Activated T-cell treated with anti-CD3 and anti-CD28 coated beads for 1 hour (primary cell): ENCODE measurements at regions not wholly inside any gene's neighbourhood (a gene's known extent, or its start where the extent isn't known, plus 50 kb on each side); places are given as distances from the start of the nearest gene placed in this dataset.

Source experiments
- DNase-seq: peaks from one replicate; pipeline ENCODE4 v3.0.0-alpha.2; 2020; ENCODE audit warnings: low read depth

DNA sequence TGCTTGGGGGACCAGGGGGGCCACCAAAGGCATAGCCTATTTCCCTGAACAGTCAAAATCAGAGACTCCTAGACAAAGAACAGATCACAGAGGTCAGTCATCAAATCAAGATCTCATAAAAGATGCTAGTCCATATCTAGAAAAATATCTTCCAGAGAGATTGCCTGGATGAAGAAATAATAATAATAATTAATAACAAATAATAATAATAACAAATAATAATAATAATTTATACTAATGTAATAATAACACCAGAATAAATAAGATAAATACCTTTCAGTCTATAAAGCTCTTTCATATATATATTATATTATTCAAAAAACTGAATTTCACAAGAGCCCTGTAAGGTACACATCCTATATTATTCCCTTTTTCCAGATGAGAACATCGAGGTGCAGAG lies 129.6 kb downstream of the PAX1 start:
- no peak for DNase-seq

DNA sequence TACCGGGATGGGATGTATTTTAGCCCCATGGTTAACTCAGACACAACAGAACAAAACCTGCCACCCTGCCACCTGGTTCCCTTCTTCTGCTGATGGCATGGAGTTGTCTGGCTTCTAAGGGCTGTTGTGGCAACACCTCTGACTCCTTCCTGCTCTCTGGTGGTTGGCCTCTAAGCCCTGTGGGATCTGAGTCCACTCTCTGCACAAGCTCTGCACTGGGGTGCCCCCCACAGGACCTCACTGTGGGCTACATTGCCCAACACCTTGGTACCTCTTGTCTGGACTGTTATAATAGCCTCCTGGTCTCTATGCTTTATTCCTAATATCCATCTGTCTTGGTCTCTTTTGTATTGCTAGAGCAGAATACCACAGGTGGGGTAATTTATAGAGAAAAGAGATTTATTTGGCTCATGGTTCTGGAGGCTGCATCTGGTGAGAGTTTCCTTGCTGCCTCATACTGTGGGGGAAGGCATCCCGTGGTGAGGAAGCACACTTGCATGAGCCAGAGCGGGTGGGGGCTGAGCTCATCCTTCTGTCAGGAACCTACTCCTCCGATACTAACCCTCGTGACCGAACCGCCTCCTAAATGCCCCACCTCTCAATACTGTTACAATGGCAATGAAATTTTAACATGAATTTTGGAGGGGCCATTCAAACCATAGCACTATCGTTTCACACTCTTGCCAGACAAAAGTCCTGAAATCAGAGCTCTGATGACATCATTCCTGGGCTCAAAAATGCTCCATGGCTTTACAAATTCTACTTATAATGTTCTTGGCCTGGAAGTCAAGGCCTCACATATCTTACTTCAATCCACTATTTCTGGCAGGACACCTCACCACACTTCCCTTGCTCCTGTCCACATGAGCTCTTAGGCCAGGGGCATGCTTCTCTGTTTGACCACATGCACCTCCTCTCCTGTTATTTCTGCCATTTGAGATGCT lies 127.2 kb downstream of the PAX1 start:
- DNase-seq, result no peak

DNA sequence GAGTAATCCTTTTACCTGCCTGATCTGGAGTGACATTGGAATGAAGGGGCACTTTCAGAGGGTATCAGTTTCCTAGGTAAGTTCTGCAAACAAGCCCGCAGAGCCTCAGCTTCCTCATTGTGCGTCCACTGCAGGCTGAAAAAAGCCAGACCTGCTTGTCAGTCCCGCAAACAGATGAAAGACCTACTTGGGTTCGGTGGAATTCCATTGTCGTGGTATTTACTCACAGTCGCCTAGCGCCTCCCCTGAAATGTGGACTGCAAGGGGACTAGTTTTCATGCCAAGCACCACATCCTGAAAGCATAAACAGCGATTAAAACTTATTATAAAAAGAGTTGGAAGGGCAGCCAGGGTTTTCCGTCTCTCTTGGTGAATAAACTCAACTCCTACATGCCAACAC lies 121.5 kb downstream of the PAX1 start:
- no peak for DNase-seq

DNA sequence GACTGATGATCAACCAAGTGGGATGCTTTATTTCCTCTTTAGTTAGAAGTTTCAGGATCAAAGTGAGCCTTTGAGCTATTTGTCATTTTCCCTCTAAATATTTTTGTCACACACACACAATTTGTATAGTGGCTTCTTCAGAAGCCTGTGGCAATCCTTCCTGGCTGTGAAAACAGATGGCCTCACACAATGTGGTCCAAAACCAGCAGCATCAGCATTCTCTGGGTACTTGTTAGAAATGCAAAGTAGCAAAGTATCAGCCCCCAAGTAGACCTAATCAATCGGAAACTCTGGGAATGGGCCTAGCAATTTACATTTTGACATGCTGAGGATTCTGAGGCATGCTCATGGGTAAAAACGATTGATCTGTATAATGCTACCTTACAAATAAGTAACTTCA lies 115.9 kb downstream of the PAX1 start:
- no peak for DNase-seq

DNA sequence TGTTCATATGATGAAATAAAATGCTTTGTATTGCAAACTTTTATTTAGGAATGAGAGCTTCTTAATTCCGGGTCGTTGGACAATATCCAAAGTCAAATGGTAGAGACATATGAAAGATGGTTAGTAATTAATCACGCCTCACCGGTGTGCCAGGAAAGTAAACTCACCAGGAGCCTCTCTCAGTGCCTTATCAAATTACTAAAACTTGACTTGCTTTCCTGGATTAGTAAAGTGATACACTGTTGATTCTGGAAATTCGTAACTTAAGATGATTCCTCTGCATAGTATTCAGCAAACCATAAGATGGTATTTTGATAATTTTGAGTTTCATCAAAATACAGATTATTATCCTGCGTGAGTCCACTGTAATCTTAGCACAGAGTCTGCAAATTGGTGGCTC lies 115.2 kb downstream of the PAX1 start:
- DNase-seq, result no peak

DNA sequence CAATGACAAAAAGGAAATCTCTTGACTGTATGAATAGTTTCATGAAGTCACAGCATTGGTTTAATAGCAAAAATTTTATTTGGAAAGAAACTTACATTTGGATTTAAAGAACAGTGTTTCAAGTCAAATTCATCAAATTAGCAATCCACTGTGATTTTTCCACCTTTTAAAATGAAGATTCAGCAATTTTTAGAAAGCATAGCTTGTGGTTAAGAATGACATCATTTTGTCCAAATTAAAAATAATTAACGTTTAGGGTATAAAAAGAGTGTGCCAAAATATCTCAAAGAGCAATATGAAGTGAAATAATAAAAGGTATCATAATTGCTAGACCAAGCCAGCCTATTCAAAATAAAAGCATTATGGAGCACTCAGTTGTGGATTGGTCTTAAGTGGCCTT lies 114.6 kb downstream of the PAX1 start:
- no peak for DNase-seq

DNA sequence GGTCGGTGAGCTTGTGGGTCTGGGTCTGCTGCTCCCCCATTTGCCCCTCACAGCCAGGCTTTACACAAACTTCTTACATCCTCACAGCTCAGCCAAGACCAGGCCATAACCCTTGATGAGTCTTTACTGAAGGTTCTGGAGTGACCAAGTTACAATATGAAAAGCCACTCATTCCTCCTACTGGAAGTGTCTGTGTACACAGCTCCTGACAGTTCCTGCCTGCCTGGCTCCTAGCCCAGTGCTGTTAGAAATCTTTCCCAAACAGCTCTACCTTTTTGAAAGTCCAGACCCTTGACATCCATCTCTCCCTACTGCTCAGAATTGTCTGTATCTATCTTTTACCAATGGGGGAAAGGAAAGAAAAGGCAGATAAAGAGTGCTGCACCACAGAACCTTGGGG lies 106.9 kb downstream of the PAX1 start:
- no peak for DNase-seq

DNA sequence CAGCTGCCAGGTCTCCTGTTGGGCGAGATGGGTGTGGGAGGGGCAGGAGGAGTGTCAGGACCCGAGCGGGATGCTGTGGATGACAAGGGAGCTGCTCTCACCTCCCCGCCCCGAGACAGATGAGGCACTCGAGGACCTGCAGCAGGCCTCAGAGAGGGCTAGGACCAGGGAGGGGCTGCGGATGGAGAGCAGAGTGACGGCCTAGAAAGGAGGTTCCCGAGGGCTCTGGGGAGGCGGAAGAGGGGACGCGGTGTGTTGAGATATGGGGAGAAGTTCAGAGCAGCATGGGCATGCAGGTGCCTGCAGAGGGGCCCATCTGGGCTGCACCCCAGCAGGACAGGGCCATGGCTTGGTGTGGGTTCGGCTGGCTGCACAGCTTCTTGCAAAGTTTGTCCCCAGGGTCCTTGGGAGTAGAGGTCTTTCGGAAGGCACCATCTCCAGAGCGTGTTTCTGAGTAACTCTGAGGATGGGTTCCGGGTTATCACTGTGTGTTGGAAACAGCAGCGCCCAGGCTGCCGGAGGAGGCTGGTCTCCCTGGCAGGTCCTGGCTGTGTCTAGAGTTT lies 104.6 kb downstream of the PAX1 start:
- DNase-seq, result no peak

DNA sequence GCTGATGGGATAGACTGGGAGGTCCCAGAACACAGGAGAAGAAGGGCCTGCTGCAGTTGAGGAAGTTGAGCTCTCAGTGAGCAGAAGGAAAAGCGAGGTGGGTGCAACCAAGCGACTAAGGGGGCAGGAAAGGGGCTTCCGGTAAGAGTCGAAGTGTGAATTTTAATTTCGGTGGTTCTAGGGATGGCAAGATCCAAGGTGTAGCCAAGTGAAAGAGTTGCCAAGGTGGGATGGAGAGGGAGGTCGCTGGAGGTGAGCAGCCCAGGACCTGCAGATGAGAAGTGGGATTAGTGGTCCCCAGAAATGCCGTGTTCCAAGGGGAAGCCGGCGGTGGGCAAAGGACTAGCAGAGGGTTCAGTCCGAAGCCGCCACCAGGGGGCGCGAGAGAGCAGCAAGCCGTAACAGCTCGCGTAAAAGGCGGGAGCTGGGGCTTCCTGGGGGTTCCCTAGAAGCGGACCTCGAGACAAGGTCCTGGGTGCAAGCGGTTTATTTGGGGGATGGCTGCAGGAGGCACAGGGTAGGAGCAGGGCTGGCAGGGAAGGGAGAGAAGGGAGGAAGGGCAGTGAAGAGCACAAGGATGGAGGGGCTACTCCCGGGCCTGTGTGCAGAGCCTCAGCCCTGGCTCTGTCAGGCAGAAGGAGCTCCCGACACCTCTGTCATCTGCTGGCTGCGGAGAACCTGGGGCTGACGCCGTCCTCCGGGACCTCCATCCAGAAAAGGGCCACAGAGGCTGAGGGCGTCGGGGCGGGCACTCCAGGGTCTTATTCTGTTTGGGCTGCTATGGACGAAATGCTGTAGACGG lies 103.6 kb downstream of the PAX1 start:
- peak; percentile 23 for DNase-seq

DNA sequence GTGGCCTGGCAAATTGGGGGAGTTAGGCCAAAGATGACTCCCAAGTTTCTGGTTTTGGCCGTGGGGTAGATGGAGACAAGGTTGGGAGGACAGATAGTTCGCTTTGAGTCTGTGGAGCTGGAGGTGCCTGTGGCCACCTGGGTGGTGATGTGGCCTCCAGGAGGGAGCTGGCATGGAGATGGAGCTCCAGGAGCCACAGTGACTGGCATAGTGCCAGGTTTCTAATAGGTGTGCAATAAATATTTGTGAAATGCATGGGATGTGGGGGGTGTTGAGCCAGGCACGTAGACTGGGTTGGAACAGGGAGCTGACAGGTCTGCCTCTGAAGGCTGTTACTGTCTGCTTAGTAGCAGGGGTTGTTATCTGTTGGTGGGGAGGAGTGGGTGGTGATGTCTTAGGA lies 102.7 kb downstream of the PAX1 start:
- DNase-seq, result no peak

DNA sequence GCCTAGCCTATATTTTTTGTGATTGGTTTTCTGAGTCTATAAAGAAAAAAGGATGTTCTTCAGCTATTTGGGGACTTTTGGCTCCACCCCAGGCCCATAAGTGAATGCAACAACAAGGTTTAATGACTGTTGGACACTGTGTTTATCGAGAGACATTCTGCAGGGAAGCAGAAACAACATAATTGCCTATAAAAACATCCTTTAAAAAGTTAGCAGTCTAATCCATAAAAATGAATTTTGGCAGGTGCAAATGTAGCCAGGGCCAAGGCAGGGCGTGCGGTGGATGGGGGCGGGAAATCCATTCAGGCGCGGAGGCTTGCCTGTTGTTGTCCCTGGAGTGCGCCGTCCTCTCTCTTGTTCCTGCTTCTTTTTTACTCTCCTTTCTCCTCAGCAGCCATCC lies 99.3 kb downstream of the PAX1 start:
- no peak for DNase-seq

DNA sequence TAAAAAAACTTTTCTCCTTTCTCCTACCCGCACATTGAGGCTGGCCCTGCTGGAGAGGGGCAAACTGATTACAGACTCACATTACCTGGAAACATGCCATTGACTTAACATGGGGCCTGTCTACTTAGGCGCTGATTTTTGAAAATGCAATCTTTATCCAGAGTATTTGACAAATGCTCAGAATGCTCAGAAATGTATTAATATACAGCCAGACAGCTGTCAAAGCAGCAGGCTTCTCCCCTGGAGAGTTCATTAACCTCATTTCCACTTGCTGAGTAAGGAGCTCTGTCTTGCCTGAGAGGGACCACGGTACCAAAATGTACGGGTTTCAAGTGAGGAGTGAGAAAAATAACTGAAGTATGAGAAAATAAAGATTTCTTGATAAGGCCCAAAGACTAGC lies 95.7 kb downstream of the PAX1 start:
- DNase-seq, result no peak

DNA sequence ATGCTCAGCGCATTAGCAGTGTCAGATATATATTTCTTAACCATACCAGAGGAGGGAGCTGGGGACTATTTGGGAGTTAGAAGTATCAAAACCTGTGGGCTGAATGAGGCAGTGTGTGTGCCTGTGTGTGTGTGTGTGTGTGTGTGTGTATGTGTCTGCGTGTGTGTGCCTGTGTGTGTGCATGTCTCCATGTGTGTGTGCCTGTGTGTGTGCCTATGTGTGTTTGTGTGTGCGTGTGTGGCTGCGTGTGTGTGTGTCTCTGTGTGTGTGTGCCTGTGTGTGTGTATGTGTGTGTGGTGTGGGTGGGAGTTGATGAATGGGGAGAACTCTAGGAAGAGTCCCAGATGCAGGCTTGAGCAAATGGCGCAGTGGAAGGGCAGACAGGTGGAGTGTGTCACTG lies 92.9 kb downstream of the PAX1 start:
- no peak for DNase-seq

DNA sequence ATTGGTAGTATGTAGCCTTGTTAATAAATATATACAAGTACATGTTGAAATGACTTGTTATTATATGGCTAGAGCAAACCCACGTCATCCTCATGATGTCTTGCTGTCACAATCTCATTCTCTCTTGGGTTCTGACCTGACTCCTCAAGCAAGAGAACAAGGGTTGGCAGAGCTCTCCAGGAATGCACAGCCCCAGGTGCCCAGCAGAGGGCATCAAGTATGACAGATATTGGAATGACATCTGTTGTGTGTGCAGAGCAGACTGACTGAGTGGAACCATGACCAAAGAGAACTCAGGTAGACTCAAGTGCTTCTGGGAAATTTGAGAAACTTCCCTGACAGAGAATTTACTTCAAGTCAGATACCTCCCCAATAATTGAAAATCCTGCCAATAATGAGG lies 90.6 kb downstream of the PAX1 start:
- DNase-seq, result no peak

DNA sequence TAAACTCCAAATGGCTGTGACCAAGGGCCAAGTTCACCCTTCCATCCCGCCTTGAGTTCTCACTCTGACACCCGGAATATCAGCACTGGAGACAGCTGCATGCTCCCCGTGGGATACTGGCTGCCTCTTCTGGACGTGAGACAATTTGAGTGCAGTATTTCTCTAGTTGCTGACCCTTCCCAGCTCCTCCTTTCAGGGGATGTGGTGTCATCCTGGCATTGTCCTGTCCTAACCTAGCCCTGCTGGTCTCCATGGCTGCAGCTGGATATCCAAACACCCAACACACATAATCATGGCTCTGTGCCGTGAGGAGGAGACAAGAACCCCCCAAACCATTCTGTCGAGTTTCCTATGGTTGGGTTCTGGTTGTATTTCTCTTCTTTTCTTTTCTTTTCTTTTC lies 82.6 kb downstream of the PAX1 start:
- no peak for DNase-seq

DNA sequence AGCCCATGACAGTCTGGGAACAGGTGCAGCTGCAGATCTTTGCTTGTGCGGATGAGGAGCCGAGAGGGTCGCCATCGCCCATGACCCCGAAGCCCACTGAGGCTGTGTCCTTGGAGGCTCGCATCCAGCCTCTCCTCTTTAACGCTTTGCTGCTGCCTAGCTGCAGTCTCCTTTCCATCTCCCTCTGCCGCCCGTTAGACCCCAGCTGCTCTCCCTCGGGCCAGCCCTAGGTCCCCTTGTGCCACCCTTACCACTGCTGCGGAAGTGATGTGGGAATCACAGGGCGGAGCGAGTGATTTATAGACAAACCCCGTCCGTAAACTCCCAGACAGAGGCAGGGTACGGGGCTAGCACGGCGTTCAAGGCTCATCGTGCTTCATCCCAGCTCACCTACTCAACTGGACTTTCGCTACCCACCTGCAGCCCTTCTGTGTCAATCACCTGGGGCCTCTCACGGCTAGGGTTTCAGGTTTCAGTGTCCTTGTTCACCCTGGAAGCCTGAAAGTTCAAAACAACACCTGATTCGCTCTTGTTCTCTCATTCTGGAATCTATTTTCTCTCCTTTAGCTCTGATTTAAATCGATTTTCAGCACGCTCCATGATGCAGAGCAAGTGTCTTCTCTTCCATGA lies 76.1 kb downstream of the PAX1 start:
- DNase-seq, result no peak

DNA sequence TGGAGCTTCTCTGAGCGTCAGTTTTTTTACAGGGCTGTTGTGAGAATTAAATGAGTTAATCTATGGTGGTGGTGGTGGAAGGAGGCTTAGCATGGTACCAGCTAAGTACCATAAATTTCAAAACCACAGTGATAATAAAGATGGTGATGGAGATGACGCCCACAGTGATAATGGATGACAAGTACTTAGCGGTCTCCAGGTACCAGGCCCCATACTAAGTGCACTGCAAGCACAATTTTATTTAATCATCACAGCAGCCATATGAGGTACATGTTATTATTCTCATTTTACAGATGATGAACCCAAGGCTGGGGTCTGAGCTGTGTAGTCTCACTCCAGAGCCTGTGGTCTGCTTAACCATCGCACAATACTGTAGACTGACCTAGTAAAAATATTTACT lies 75.1 kb downstream of the PAX1 start:
- no peak for DNase-seq
